NB4 (cell line): ENCODE measurements at regions not wholly inside any gene's neighbourhood (a gene's known extent, or its start where the extent isn't known, plus 50 kb on each side); places are given as distances from the start of the nearest gene placed in this dataset.
"Not testable (repeated sequence)": the region's sequence is repeated elsewhere in the genome, so short reads cannot be mapped to it uniquely, and the experiment has no call there.

Experiments
- POLR2A ChIP-seq: IDR thresholded peaks from 2 replicates; pipeline ENCODE4 v1.6.1; 2011; ENCODE audit warnings: mild to moderate bottlenecking; ENCODE audit not compliant: insufficient read length; ENCODE audit errors: extremely low read depth
- TF ChIP-seq, protein P1 (sequence below): IDR thresholded peaks from one replicate; pipeline ENCODE4 v1.5.1; 2012; ENCODE audit warnings: low read depth, low read length

GRCh38 chr9:100748930-100749329 is 171.1 kb downstream of the CAVIN4 start:
- TF ChIP-seq, protein P1, sequence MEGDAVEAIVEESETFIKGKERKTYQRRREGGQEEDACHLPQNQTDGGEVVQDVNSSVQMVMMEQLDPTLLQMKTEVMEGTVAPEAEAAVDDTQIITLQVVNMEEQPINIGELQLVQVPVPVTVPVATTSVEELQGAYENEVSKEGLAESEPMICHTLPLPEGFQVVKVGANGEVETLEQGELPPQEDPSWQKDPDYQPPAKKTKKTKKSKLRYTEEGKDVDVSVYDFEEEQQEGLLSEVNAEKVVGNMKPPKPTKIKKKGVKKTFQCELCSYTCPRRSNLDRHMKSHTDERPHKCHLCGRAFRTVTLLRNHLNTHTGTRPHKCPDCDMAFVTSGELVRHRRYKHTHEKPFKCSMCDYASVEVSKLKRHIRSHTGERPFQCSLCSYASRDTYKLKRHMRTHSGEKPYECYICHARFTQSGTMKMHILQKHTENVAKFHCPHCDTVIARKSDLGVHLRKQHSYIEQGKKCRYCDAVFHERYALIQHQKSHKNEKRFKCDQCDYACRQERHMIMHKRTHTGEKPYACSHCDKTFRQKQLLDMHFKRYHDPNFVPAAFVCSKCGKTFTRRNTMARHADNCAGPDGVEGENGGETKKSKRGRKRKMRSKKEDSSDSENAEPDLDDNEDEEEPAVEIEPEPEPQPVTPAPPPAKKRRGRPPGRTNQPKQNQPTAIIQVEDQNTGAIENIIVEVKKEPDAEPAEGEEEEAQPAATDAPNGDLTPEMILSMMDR = not testable (repeated sequence)
- not testable (repeated sequence) for TF ChIP-seq POLR2A
